HepG2 (cell line): ENCODE measurements at regions not wholly inside any gene's neighbourhood (a gene's known extent, or its start where the extent isn't known, plus 50 kb on each side); places are given as distances from the start of the nearest gene placed in this dataset.
A peak's percentile ranks its signal among the peaks of the same experiment; 100 is the strongest.

Experiments
- AKAP8 ChIP-seq: sonication (generic); formaldehyde crosslinking; IDR thresholded peaks from 2 replicates; pipeline ENCODE4 v1.5.1; 2020; ENCODE audit warnings: mild to moderate bottlenecking, missing genetic modification reagents
- ATF7 ChIP-seq, 2 experiments: fragments of 450-650 bp in 1 of 2; sonication (generic) in 1 of 2; formaldehyde crosslinking in 1 of 2; IDR thresholded peaks; 2 replicates each; pipeline versions ENCODE4 v1.4.0 to v1.6.1; 2016 to 2020; ENCODE audit warnings: antibody characterized with exemption in 1 of 2, mild to moderate bottlenecking in 1 of 2, missing genetic modification reagents in 1 of 2
- CCAR2 ChIP-seq: fragments of 200-400 bp; formaldehyde crosslinking; optimal IDR thresholded peaks from 2 replicates; pipeline ENCODE3; 2018; ENCODE audit warnings: low read depth, mild to moderate bottlenecking, low read length, moderate library complexity
- FIP1L1 ChIP-seq: fragments of 200-400 bp; formaldehyde crosslinking; IDR thresholded peaks from 2 replicates; pipeline ENCODE4 v1.6.1; 2018; ENCODE audit warnings: low read depth, mild to moderate bottlenecking, low read length, moderate library complexity, borderline replicate concordance; ENCODE audit not compliant: insufficient read depth
- HMG20B ChIP-seq: conservative IDR thresholded peaks from 2 replicates; pipeline ENCODE4 v1.6.1; 2016; ENCODE audit warnings: missing genetic modification reagents, missing compliant biosample characterization
- HNF4A ChIP-seq: sonication (generic); formaldehyde crosslinking; IDR thresholded peaks from 2 replicates; pipeline ENCODE4 v1.4.0; 2020; ENCODE audit warnings: missing genetic modification reagents
- HOXA7 ChIP-seq: sonication (generic); formaldehyde crosslinking; IDR thresholded peaks from 2 replicates; pipeline ENCODE4 v1.8.1; 2022; ENCODE audit warnings: mild to moderate bottlenecking, missing genetic modification reagents, moderate library complexity
- MXD1 ChIP-seq: sonication (generic); formaldehyde crosslinking; IDR thresholded peaks from 2 replicates; pipeline ENCODE4 v1.4.0; 2020; ENCODE audit warnings: mild to moderate bottlenecking, missing genetic modification reagents
- RBFOX2 ChIP-seq: fragments of 200-400 bp; formaldehyde crosslinking; IDR thresholded peaks from 2 replicates; pipeline ENCODE4 v1.6.1; 2017; ENCODE audit warnings: low read depth, mild to moderate bottlenecking, low read length
- RBM22 ChIP-seq: fragments of 200-400 bp; formaldehyde crosslinking; optimal IDR thresholded peaks from 2 replicates; pipeline ENCODE3; 2017; ENCODE audit warnings: mild to moderate bottlenecking, low read length, moderate library complexity
- RBM39 ChIP-seq: fragments of 200-400 bp; formaldehyde crosslinking; IDR thresholded peaks from one replicate; pipeline ENCODE4 v1.6.1; 2018; ENCODE audit warnings: antibody characterized with exemption, mild to moderate bottlenecking, low read depth, low read length; ENCODE audit not compliant: poor library complexity, severe bottlenecking
- RERE ChIP-seq: IDR thresholded peaks from 2 replicates; pipeline ENCODE4 v1.6.1; 2016; ENCODE audit warnings: low read depth, missing genetic modification reagents, missing compliant biosample characterization
- SALL1 ChIP-seq: sonication (generic); formaldehyde crosslinking; IDR thresholded peaks from 2 replicates; pipeline ENCODE4 v1.8.0; 2022; ENCODE audit warnings: mild to moderate bottlenecking, missing genetic modification reagents
- SRSF4 ChIP-seq: fragments of 200-400 bp; formaldehyde crosslinking; IDR thresholded peaks from one replicate; pipeline ENCODE4 v1.6.1; 2018; ENCODE audit warnings: mild to moderate bottlenecking, low read depth, low read length, moderate library complexity; ENCODE audit not compliant: poor library complexity, severe bottlenecking
- ZMAT3 ChIP-seq: sonication (generic); formaldehyde crosslinking; conservative IDR thresholded peaks from 2 replicates; pipeline ENCODE4 v1.7.0; 2021; ENCODE audit warnings: missing genetic modification reagents
- ZNF296 ChIP-seq: sonication (generic); formaldehyde crosslinking; conservative IDR thresholded peaks from 2 replicates; pipeline ENCODE4 v1.5.0; 2020; ENCODE audit warnings: mild to moderate bottlenecking, missing genetic modification reagents
- ZNF337 ChIP-seq: sonication (generic); formaldehyde crosslinking; IDR thresholded peaks from 2 replicates; pipeline ENCODE4 v1.5.1; 2020; ENCODE audit warnings: missing genetic modification reagents, low read depth, mild to moderate bottlenecking, borderline replicate concordance
- ZNF788 ChIP-seq: sonication (generic); formaldehyde crosslinking; IDR thresholded peaks from 2 replicates; pipeline ENCODE4 v1.5.0; 2020; ENCODE audit warnings: mild to moderate bottlenecking, missing genetic modification reagents, borderline replicate concordance
- TF ChIP-seq, protein P1 (sequence below): sonication (generic); formaldehyde crosslinking; IDR thresholded peaks from 2 replicates; pipeline ENCODE4 v1.4.0; 2020; ENCODE audit warnings: missing genetic modification reagents
- TF ChIP-seq, protein P2 (sequence below): sonication (generic); formaldehyde crosslinking; IDR thresholded peaks from 2 replicates; pipeline ENCODE4 v1.4.0; 2020; ENCODE audit warnings: missing genetic modification reagents
- TF ChIP-seq, protein P3 (sequence below): sonication (generic); formaldehyde crosslinking; IDR thresholded peaks from 2 replicates; pipeline ENCODE4 v1.4.0; 2020; ENCODE audit warnings: missing genetic modification reagents

GRCh38 chr1:60732977-60733401, 349.4 kb upstream of the NFIA start (continued):
- TF ChIP-seq RERE (CRISPR knock-in tag): no peak
- TF ChIP-seq SRSF4: no peak
- TF ChIP-seq ATF7 (IDR thresholded peaks at IDR 0.05): no peak
- TF ChIP-seq ATF7 (CRISPR knock-in tag; IDR thresholded peaks at IDR 0.05): no peak
- no peak for TF ChIP-seq CCAR2
- TF ChIP-seq SALL1: peak; percentile 61; the same call in 1 of the 2 replicates
- TF ChIP-seq HMG20B (CRISPR knock-in tag): no peak
- no peak for TF ChIP-seq FIP1L1
- TF ChIP-seq ZNF337 (CRISPR knock-in tag): no peak
- no peak for TF ChIP-seq RBM22
- peak; percentile 79 for TF ChIP-seq HNF4A
- TF ChIP-seq ZNF788 (CRISPR knock-in tag): peak; percentile 50; the same call in 1 of the 2 replicates
- TF ChIP-seq, protein P1, sequence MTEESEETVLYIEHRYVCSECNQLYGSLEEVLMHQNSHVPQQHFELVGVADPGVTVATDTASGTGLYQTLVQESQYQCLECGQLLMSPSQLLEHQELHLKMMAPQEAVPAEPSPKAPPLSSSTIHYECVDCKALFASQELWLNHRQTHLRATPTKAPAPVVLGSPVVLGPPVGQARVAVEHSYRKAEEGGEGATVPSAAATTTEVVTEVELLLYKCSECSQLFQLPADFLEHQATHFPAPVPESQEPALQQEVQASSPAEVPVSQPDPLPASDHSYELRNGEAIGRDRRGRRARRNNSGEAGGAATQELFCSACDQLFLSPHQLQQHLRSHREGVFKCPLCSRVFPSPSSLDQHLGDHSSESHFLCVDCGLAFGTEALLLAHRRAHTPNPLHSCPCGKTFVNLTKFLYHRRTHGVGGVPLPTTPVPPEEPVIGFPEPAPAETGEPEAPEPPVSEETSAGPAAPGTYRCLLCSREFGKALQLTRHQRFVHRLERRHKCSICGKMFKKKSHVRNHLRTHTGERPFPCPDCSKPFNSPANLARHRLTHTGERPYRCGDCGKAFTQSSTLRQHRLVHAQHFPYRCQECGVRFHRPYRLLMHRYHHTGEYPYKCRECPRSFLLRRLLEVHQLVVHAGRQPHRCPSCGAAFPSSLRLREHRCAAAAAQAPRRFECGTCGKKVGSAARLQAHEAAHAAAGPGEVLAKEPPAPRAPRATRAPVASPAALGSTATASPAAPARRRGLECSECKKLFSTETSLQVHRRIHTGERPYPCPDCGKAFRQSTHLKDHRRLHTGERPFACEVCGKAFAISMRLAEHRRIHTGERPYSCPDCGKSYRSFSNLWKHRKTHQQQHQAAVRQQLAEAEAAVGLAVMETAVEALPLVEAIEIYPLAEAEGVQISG: no peak
- TF ChIP-seq RBM39: no peak
- TF ChIP-seq, protein P2, sequence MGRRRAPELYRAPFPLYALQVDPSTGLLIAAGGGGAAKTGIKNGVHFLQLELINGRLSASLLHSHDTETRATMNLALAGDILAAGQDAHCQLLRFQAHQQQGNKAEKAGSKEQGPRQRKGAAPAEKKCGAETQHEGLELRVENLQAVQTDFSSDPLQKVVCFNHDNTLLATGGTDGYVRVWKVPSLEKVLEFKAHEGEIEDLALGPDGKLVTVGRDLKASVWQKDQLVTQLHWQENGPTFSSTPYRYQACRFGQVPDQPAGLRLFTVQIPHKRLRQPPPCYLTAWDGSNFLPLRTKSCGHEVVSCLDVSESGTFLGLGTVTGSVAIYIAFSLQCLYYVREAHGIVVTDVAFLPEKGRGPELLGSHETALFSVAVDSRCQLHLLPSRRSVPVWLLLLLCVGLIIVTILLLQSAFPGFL (CRISPR knock-in tag): no peak
- TF ChIP-seq ZMAT3: no peak
- TF ChIP-seq MXD1 (CRISPR knock-in tag): no peak
- TF ChIP-seq ZNF296 (CRISPR knock-in tag): no peak
- no peak for TF ChIP-seq HOXA7 (CRISPR knock-in tag)
- TF ChIP-seq AKAP8 (CRISPR knock-in tag): no peak
- no peak for TF ChIP-seq RBFOX2
- TF ChIP-seq, protein P3, sequence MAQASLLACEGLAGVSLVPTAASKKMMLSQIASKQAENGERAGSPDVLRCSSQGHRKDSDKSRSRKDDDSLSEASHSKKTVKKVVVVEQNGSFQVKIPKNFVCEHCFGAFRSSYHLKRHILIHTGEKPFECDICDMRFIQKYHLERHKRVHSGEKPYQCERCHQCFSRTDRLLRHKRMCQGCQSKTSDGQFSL (CRISPR knock-in tag): no peak
